ENCODE measurements at regions not wholly inside any gene's neighbourhood (a gene's known extent, or its start where the extent isn't known, plus 50 kb on each side); places are given as distances from the start of the nearest gene placed in this dataset.

- WGBS, result 92% methylated on average over 10 of the region's 10 CpGs
- TF ChIP-seq EP300 (IDR thresholded peaks at IDR 0.05) (no peak), CTCF (IDR thresholded peaks at IDR 0.05) (no peak), POLR2A (IDR thresholded peaks at IDR 0.05) (no peak)
- Histone ChIP-seq H3K36me3 (no peaks in the 10 kb centered on the region), H3K27me3 (no peaks in the 10 kb centered on the region), H3K4me3 (no peak overlapping the region), H3K27ac (no peak overlapping the region), H3K9me3 (no peaks in the 10 kb centered on the region), H3K4me1 (no peaks in the 10 kb centered on the region)
- DNase-seq (ENCODE audit: low spot score in 2 of 2), result no peak
These were observed 102.0 kb downstream of the RMI2 start for GRCh38 chr16:11447272-11447671.

- no peaks in the 10 kb centered on the region for H3K27me3 ChIP-seq
- peaks cover 2% of the 10 kb centered on the region for H3K4me1 ChIP-seq
- H3K27ac ChIP-seq, result no peak overlapping the region
- 52% methylated on average over 7 of the region's 11 CpGs for WGBS
- H3K4me3 ChIP-seq, result no peak overlapping the region
- DNase-seq (ENCODE audit: low spot score in 2 of 2), result no peak
- no peaks in the 10 kb centered on the region for H3K9me3 ChIP-seq
- TF ChIP-seq CTCF (IDR thresholded peaks at IDR 0.05), result no peak
- TF ChIP-seq EP300 (IDR thresholded peaks at IDR 0.05), result no peak
- no peak for TF ChIP-seq POLR2A (IDR thresholded peaks at IDR 0.05)
- no peak for TF ChIP-seq POLR2AphosphoS5 (IDR thresholded peaks at IDR 0.05)
- no peaks in the 10 kb centered on the region for H3K36me3 ChIP-seq
These were observed 102.6 kb downstream of the RMI2 start for GRCh38 chr16:11447836-11448235.

GRCh38 chr16:11448796-11449416 is 103.6 kb downstream of the RMI2 start:
- H3K27me3 ChIP-seq, result no peaks in the 10 kb centered on the region
- TF ChIP-seq POLR2AphosphoS5 (IDR thresholded peaks at IDR 0.05) (no peak), EP300 (IDR thresholded peaks at IDR 0.05) (no peak), POLR2A (IDR thresholded peaks at IDR 0.05) (no peak), CTCF (IDR thresholded peaks at IDR 0.05) (no peak)
- no peak for DNase-seq (ENCODE audit: low spot score in 2 of 2)
- no peaks in the 10 kb centered on the region for H3K9me3 ChIP-seq
- no peak overlapping the region for H3K4me3 ChIP-seq
- H3K4me1 ChIP-seq, result peaks cover 6% of the 10 kb centered on the region
- WGBS, result 84% methylated on average over 13 of the region's 13 CpGs
- H3K27ac ChIP-seq, result no peak overlapping the region
- no peaks in the 10 kb centered on the region for H3K36me3 ChIP-seq

GRCh38 chr16:11449716-11450115 is 104.5 kb downstream of the RMI2 start:
- Histone ChIP-seq H3K36me3 (no peaks in the 10 kb centered on the region), H3K4me1 (peaks cover 6% of the 10 kb centered on the region), H3K27ac (no peak overlapping the region), H3K27me3 (no peaks in the 10 kb centered on the region), H3K4me3 (no peak overlapping the region), H3K9me3 (no peaks in the 10 kb centered on the region)
- no peak for DNase-seq (ENCODE audit: low spot score in 2 of 2)
- no peak for TF ChIP-seq POLR2AphosphoS5 (IDR thresholded peaks at IDR 0.05)
- no peak for TF ChIP-seq EP300 (IDR thresholded peaks at IDR 0.05)
- TF ChIP-seq CTCF (IDR thresholded peaks at IDR 0.05), result no peak
- TF ChIP-seq POLR2A (IDR thresholded peaks at IDR 0.05), result no peak
- WGBS, result 97% methylated on average over 7 of the region's 7 CpGs

- no peaks in the 10 kb centered on the region for H3K9me3 ChIP-seq
- WGBS, result 96% methylated on average over 9 of the region's 9 CpGs
- TF ChIP-seq CTCF (IDR thresholded peaks at IDR 0.05) (no peak), EP300 (IDR thresholded peaks at IDR 0.05) (no peak), POLR2AphosphoS5 (IDR thresholded peaks at IDR 0.05) (no peak), POLR2A (IDR thresholded peaks at IDR 0.05) (no peak)
- H3K36me3 ChIP-seq, result no peaks in the 10 kb centered on the region
- DNase-seq (ENCODE audit: low spot score in 2 of 2), result no peak
- H3K27me3 ChIP-seq, result no peaks in the 10 kb centered on the region
- H3K4me1 ChIP-seq, result peaks cover 6% of the 10 kb centered on the region
- H3K27ac ChIP-seq, result no peak overlapping the region
- no peak overlapping the region for H3K4me3 ChIP-seq
These were observed 104.9 kb downstream of the RMI2 start for GRCh38 chr16:11450136-11450535.
